GM10266 (cell line): ENCODE measurements at regions not wholly inside any gene's neighbourhood (a gene's known extent, or its start where the extent isn't known, plus 50 kb on each side); places are given as distances from the start of the nearest gene placed in this dataset.

ENCODE experiments used
- DNase-seq: peaks from one replicate; pipeline ENCODE4 v3.0.0; 2012; ENCODE audit errors: extremely low spot score
- CTCF ChIP-seq: IDR thresholded peaks from 2 replicates; pipeline ENCODE4 v1.5.1; 2012; ENCODE audit warnings: mild to moderate bottlenecking, low read depth; ENCODE audit not compliant: control insufficient read depth, insufficient read depth; ENCODE audit errors: missing control alignments

GRCh38 chr2:128778843-128779242, 460.2 kb upstream of the HS6ST1 start:
- DNase-seq = no peak
- TF ChIP-seq CTCF = no peak

- no peak for DNase-seq
- no peak for TF ChIP-seq CTCF
These were observed 460.8 kb upstream of the HS6ST1 start for GRCh38 chr2:128779301-128780095.

GRCh38 chr2:128780434-128781080, 461.9 kb upstream of the HS6ST1 start:
- TF ChIP-seq CTCF = no peak

GRCh38 chr2:128781166-128781565, 462.5 kb upstream of the HS6ST1 start:
- no peak for DNase-seq
- TF ChIP-seq CTCF = no peak

More at GRCh38 chr2:128780434-128781080, 461.9 kb upstream of the HS6ST1 start:
- no peak for DNase-seq

- DNase-seq = no peak
- no peak for TF ChIP-seq CTCF
These were observed 463.1 kb upstream of the HS6ST1 start for GRCh38 chr2:128781585-128782385.

GRCh38 chr2:128782411-128783192, 463.9 kb upstream of the HS6ST1 start:
- no peak for TF ChIP-seq CTCF
- no peak for DNase-seq
